GM19468 (cell line): ENCODE measurements at regions not wholly inside any gene's neighbourhood (a gene's known extent, or its start where the extent isn't known, plus 50 kb on each side); places are given as distances from the start of the nearest gene placed in this dataset.

Experiments
- ATAC-seq: cut with Tn5 transposase; IDR thresholded peaks from one replicate; pipeline ENCODE4 v1.9.1; 2021; ENCODE audit warnings: mild to moderate bottlenecking, moderate library complexity, moderate number of reproducible peaks; ENCODE audit not compliant: unreplicated experiment; ENCODE audit errors: extremely low read depth

DNA sequence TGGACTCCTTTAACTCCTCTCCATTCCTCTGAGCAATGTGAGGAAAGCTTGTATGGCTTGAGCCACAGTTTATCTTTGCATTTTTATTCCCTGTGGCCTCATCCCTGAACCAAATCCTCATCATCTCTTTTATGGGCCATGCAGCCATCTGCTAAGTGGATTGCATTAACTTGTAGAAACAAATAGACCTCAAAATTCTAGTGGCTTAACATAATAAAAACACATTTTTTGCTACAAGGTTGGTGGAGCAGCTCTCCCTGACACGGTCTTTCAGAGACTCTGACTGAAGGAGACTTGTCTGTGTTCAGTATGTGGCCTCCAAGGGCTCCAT, 135.3 kb downstream of the RPL22L1 start:
- ATAC-seq = no peak

DNA sequence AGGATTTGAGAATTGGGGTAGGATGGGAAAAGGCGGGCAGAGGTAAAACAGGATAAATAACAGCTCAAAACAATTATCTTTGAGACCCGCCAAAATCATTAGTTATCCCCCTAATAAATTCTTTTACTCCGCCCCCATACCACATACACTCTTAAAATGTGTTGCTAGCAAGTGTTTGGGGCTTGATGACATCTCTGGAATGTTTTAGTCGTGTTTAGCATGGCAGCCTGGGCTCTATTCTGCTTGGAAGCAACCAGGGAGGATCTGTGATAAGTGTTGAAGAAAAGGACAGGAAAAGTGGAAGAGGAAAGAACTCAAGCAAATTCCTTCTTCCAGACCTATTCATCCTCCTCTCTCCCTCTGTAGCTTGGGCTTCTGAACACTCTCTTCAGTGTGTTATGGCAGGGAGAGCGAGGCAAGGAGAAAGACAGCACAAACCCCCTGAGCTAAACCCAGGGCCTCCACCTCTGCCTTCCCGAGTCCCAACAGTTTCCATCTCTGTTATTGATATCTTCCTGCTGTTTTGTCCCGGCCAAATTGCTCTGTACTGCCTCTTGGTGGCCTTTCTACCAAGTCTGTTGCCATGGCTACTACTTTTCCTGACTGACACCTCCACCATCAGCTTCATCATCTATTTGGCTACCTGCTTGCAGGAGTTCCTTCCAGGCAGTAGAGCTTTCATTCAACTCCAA, 135.8 kb downstream of the RPL22L1 start:
- ATAC-seq = no peak

DNA sequence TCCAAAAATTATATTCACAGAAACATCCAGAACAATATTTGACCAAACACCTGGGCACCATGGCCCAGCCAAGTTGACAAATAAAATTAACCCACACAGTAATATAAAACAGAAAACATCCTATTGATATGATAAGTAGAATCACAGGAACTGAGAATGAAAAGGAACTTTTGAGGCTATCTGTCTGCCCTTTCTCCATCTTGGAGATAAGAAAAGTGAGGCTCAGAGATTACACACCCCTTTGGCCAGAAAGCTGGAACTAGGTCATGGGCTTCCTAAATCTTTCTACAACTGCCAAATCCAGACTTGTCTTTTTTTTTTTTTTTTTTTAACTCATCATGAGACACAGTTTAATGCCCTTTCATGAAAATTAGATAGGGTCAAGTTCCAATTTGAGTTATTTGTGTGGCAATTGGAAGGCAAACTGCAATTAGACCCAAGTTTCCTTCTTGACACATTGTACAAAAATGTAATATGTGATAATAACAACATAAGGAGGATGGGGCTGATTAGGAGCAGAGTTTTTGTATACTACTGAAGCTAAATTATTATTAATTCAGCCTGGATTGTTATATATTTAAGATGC, 137.2 kb downstream of the RPL22L1 start:
- no peak for ATAC-seq

DNA sequence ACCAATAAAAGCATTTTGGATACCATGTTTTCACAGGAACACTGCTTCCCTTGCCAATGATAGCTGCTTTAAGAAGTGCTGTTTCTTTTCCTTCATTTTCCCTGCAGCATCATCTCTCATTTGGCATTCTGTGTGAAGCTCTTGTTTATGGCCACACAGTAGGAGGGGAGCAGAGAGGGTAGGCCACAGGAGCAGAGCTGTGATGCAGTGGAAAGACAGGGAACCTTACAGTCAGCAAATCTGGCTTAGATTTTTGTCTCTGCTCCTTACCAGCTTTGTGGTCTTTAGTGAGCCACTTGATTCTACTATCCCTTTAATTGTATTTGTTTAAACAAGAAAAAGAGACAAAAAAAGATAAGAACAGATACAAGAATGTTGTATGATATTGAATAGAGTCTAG, 138.7 kb downstream of the RPL22L1 start:
- ATAC-seq = no peak

DNA sequence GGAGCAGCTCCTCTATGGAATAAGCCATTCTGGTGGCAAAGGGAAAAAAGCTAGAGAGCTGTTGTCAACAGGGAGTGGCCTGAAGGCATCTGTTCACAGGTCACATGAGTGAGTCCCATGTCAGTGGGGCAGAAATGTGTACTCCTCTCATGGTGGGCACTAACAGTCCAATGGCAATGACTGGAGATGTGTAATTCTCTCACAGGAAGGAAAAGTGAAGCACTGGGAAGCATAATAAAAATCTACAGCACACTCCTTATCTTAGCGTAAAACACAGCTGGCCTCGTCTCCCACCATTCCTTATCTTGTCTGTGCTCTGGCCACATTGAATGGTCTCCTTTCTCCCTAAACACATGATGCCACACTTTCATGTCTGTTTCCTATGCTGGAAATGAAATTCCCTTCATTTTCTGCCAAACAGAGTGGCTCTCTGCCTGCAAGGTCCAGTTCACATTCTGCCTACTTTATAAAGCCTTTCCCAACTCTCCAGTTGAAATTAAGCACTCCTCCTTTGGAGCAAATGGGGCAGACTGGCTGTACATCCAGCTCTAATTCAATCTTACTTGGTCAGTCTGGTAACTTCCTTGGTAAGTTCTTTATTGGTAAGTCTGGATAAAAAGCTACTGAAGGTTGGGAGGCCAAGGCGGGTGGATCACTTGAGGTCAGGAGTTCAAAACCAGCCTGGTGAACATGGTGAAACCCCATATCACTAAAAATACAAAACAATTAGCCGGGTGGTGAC, 139.8 kb downstream of the RPL22L1 start:
- no peak for ATAC-seq

DNA sequence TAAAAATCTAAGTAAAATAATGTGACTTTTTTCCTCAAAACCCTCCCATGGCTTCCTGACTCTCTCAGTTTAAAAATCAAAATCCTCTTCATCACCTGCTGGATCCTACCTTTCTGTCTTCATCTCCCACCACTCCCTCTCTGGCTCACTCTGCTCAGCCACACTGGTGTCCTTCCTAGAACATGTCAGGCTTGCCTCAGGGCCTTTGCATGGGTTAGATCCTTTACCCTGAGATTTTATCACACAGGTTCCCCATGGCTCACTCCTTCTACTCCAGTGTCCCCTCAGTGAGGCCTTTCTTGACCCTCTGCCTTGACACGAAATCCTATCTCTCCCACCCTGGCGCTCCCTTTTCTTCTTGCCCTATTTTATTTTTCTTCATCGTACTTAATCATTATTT, 141.8 kb downstream of the RPL22L1 start:
- ATAC-seq = no peak

DNA sequence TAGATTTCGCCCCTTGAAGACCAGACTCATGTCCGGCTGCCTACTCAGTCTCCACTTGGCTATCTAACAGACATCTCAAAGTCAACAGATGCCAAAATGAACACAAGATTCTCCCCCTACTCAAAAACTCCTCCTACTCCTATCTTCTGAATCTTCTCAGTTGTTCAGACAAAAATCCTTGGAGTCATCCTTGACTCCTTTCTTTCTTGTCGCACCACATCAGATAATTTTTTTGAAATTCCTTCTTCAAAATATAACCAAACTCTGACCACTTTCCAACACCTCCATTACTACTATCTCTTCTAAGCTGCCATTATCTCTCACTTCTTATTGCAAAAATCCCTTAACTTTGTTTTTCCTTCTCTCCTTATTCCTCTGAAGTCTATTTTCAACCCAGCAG, 141.9 kb upstream of the SLC7A14 start:
- no peak for ATAC-seq

DNA sequence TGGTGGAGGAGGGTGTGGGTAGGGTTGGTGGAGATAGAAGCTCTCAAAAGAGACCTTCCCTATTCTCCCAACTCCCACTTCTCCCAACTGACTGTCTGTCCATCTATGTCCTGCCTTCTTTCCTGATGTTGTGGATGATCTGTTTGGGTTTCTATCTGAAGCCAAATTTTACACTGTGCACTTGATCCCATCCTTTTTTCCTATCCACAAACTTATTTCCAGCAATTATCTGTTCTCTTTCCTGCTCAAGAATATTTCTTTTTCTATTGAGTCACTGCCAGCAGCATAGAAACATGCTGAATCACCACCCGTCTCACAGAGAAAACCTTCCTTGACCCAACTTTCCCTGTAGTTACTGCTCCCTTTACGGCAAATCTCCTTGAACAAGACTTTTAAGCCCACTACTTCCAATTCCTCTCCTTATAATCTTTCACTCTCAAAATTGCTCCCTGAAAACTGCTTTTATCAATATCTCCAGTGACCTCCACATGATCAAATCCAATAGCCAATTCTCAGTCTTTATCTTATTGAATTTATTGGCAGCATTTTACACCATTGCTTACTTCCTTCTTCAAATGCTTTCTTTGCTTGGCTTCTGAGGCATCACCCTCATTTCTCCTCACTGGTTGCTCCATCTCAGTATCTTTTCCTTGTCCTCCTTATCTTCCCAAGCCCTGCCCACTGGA, 141.2 kb upstream of the SLC7A14 start:
- no peak for ATAC-seq

DNA sequence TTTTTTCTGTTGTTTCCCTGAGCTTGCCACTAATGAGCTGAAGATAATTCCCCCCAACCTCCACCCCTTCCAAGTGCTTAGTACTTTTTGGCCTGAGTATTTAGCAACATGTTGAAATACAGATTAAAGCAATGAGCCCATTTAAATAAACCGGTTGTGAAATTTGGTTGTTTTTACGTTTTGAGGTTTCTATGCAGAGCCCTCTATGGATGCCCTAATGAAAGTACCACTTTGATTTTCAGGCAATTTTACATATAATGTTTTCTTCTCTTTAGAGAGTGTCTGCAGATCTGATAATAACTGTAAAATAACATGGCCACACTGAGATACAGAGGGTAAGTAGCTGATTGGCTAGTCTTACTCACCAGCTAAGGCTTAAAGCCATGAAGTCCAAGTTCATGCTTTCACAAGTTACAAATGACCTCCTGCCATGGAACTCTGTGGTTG, 139.4 kb upstream of the SLC7A14 start:
- no peak for ATAC-seq

DNA sequence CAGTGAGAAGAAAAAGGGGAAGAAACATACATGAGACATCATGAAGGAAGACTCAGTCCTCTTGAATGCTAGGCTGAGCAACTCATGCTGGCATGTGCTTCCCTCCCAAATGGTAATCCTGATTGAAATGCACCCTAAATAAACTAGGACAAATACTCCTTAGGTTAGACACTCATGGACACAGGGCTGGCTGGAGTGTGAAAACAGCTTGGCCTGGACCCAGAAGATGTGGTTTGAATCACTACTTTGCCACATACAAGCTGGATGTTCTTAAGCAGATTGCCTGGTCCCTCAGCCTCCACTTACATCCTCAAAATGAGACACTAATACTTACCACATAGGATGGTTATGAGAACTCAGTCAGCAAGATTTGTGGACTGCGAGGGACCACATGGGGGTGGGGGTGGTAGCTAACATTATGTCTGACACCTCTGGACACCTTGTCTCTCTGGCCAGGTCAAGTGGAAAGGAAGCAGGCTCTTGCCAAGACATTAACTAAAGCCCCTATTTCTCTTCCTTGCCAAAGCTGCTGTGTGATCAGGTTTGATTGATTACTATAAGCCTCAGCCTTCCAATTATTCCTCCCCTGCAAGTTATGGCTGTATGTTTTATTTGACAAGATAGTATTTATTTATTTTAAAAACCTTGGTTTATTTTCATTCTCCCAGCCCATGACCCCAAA, 138.9 kb upstream of the SLC7A14 start:
- ATAC-seq = no peak

DNA sequence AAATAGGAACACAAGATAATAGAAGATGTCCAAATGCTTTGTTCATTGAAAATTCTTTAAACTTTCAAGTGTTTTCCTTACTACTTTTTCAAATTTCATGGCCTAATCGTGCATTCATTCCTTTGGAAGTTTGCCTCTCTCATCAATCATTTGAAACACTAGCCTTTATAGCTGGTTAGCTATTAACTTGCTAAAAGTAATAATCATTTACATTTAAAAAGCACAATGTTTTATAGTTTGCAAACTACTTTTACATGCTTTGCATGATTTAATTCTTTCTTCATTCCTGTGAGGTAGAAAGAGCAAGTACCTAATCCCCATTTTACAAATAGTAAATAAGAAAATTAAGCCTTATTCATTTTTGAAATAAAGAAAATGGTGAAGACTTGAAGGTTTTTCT, 137.4 kb upstream of the SLC7A14 start:
- no peak for ATAC-seq

DNA sequence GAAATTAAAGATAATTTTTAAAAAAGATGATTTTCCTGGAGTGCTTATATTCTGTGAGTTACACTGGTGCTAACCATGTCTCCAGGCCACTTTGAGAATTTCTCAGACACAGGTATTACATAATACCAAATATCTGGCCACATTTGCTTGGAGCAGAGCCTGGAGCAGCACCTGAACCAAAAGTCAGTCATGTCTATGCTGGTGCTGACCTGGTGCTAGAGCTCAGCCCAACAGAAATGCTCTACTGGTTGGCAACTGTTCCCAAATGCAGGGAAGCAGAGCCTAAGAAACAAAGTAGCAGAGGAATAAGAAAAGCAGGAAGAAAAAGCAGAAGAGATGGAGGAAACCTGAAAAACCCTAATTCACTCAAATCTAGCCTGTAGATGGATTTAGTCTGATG, 135.7 kb upstream of the SLC7A14 start:
- ATAC-seq = no peak

DNA sequence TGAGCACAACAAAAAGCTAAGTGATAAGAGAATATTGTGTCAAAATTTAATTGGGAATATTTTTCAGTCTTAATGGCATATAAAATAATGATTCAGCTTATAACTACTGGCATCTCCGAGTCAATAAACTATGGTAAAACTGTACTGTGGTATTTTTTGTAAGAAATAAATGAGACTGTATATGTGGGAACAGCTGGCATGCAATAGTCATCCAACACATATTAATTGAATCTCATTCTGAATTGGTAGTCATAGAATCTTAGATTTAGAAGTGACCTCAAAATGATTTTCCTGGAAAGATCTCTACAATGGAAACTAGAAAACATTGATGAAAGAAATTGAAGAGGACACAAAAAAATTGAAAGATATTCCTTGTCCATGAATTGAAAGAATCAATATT, 133.4 kb upstream of the SLC7A14 start:
- no peak for ATAC-seq

DNA sequence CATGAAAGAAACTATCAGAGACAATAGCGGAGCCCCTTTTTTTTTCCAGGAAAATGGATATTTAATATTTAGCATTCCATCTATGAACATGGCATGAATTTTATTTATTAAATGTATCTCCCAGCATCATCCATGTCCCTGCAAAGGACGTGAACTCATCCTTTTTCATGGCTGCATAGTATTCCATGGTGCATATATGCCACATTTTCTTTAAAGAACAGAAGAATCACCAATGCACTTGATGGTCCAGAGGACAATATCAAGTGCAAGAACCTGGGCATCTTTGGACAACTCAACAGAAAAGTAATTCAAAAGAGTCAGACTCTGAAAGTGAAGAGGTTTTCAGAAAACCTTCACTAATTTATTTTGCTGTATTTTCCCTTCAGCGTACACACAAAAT, 133.0 kb upstream of the SLC7A14 start:
- ATAC-seq = no peak

DNA sequence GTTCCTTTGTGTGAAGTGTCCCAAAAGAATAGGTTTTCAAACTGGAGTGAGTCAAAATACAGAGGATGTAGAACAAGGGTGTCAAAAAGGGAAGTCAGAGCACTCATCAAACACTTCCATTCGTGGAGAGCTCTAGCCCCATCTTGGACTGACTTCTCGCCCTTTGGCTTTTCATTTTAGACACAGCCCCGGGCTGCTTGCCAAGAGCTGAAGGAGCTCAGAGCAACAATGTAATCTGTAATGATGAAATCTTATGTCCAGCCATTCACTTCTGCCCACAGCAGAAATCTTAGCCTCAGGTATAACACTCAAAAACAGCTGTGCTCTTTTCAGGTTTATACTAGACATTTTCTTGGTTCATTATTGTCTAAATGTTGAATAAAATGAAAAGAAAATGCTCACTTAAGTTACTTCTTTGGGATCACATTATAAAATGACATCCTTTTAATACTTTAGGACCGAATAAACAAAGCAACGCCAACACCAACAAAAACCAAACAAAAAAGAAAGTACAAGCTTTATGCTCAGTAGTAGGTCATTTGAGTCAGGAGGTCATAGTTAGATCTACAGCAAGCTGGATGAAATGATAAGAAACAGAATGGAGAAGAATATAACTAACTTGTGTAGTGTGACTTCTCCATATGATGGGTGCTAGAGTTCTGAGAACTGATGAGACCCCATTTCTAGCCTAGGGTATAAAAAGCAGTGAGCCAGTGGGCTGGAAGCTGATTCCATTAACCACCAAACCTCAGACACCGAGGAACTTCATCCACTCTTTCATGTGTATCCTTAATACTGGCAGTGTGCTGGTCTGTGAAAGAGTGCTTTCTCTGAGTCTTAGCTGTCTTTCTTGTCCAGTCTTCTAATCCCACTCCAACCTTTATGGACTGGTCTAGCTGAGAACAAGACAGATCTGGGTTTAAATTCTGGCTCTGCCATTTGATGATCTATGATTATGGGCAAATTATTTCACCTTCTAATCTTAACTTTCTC, 131.8 kb upstream of the SLC7A14 start:
- ATAC-seq = no peak

DNA sequence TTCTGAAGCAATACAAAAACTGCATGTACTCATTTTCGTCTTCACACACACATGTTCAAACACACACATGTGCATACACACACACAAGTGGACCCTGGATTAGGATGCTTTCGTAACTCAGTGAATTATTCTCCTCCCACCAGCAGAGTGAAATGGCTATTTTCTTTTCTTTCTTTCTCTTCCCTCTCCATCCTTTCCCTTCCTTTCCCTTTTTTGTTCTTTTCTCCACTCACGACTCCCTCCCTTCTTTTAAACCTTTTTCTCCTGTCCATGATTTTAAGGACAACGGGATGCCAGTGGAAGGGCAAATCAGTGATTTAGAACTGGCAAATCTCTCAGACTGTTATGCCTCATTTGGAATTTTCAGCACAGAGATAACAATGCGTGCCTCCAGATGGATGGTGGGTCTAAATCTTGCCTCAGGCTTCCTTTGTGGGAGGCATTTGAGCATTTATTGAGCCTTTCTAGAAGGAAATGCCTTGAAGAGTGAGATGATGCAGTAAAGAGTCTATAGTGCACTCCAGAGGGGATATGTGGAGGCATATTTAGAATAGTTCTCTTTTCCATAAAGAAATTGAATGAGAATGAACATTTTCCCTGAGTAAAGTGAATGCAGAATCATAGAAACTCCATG, 130.4 kb upstream of the SLC7A14 start:
- no peak for ATAC-seq

DNA sequence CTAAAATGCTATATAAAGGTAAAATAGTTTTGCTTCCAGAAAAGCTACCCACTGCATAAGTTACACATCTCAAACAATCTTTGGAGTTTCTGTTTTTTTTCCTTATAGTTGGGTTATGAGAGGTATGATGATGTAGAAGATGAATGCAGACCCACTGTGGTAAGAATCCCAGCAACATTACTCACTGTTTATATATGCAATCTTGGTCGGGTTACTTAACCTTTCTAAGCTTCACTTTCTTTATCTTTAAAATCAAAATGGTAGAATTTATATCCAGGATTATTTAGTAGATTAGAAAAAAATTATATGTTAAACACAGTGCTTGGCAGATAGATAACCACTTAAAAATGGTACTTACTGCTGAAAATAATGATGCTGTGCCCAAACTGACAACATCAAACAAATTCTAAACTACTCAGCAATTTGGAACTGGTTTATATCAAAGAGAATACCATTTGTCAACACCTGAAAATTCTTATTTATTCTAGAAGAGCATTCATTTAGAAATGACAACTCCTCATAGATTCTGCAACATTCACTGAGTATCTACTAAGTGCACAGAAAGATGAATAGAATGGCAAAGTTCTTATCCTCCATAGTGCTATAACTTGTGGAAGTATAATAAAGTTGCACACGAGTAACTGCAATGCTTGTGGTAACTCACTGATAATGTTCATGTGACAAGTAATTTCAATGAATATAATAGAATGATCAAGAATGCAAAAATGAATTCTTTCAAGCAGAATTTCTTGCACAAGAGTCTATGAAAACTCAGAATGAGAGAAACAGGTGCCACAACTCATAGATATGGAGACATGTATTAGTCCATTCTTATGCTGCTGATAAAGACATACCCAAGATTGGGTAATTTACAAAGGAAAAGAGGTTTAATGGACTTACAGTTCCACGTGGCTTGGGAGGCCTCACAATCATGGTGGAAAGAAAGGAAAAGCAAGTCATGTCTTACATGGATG, 129.0 kb upstream of the SLC7A14 start:
- no peak for ATAC-seq

DNA sequence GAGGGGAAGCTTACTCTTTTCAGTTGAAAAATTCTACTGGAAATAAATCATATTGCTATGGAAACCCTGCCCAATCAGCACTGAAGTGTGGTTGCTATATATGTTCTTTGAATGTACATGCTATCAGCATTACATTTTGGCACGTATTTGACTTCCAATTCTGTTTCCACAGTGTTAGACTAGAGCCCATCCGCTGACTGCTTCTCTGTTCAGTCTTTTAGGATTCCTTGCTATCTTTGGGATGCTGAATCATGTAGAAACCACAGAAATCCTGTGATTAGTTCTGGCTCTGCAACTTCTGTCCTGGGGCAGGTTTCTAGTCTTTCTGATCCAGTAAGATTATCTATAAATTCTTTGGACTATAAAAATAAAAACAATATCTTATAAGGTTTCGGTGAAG, 128.2 kb upstream of the SLC7A14 start:
- no peak for ATAC-seq
